NCI-H1105 (cell line): ENCODE measurements at regions not wholly inside any gene's neighbourhood (a gene's known extent, or its start where the extent isn't known, plus 50 kb on each side); places are given as distances from the start of the nearest gene placed in this dataset.
"Not testable (repeated sequence)": the region's sequence is repeated elsewhere in the genome, so short reads cannot be mapped to it uniquely, and the experiment has no call there.

Experiments
- DNase-seq: peaks from one replicate; lab custom pipeline; 2025; lab: John Stamatoyannopoulos, UW

GRCh38 chr1:185681034-185681633 lies 53.1 kb upstream of the HMCN1 start:
- peak; percentile 51 for DNase-seq

DNA sequence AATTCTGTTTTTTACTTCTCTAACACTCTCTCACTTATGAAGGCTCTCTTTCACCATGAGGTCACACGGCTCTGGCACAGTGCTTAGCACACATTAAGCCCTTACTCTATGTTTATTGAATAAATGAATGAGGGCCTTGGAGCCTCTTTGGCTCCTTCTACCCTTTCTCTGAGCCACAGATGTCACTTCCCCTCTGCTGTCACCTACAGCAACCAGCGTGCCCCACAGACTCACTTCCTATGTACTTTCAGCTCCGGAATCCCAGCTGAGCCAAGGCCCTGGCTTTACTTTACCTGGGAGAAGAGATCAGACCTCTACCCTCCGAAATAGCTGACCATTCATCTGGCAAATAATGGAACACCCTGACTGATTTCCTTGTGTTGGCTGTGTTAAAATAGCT lies 53.7 kb upstream of the HMCN1 start:
- no peak for DNase-seq

DNA sequence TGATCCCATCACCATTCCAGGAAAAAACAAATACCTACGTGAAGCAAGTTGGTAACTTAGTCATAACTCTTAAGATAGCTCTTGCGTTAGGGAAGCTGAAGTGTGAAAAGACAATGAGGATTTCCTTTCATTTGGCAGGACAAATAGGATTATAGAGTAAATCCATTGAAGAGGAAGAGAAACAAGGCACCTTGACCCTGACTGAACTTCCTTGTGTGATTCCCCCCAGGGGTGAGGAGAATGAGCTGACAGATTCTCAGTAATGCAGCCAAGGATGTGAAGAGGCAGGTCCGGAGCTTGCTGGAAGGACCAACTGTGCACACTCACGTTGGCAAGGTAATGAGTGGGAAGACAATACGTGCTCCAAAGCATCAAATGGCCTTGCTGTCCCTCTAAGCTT lies 55.0 kb upstream of the HMCN1 start:
- no peak for DNase-seq

DNA sequence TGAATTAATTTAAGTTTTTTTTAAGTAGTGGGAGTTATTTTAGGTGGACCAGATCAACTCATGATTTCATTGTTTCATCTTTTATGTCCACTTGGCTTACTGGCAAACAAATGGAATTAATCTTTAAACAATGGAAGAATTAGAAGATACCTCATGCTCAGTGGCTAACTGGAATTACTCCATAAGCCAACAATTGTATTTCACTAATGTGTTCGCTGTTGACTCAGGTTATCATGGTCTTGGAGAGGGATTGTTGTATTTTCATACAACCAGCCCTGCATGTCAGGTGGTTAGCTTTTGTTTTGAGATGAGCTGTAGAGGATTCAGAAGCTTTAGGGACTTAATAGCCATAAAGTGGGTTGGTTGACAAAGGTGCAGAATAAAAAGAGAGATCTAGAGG lies 57.2 kb upstream of the HMCN1 start:
- no peak for DNase-seq

GRCh38 chr1:185674201-185674600 lies 60.0 kb upstream of the HMCN1 start:
- DNase-seq, result no peak

DNA sequence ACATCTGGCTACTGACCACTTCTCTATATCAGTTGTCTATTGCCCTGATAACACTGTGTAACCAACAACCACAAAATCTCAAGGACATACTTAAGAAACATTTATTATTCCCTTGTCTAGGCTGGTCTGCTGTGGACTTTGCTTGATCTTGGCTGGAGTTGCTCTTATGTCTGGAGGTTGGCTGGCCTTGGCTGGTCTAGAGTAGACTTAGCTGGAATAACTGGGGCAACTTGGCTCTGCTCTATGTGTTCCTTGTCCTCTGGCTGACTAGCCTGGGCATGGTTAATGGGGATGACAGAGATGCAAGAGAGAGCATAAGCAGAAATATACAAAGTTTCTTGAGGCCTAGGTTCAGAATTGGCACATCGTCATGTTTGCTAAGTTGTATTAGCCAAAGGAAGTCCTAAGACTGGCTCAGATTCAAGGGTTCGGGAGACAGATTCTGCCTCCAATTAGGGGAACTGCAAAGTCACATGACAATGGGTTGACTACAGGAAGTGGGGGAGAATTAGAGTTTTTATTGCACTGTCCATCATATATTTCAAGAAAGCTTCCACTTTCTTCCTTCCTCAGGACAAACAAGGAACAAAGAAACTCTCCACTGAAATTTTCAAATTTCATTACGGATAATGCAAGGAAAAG lies 61.4 kb upstream of the HMCN1 start:
- no peak for DNase-seq

GRCh38 chr1:185670187-185670627 lies 64.0 kb upstream of the HMCN1 start:
- DNase-seq, result peak; percentile 23

GRCh38 chr1:185668013-185668412 lies 66.2 kb upstream of the HMCN1 start:
- no peak for DNase-seq

DNA sequence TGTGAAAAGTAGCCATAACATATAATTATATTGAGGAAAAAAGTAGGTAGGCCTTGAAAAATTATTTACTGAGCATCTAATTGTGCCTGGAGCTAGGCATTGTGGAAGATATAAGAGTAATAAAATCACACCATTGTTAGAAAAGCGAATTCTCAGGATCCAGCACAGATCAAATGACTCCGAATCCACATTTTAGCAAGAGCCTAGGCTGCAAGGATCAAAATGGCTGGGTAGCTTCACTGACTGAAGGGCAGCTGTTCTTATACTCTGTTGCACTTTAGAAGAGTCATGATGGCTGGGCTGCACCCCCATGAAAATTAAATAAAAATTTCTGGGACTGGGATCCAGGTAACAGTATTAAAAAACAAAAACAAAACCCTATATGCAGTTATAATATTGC lies 67.6 kb upstream of the HMCN1 start:
- no peak for DNase-seq

GRCh38 chr1:185663771-185664296 lies 70.4 kb upstream of the HMCN1 start:
- DNase-seq, result no peak

- no peak for DNase-seq
Observed at GRCh38 chr1:185663332-185663731, 70.9 kb upstream of the HMCN1 start.

DNA sequence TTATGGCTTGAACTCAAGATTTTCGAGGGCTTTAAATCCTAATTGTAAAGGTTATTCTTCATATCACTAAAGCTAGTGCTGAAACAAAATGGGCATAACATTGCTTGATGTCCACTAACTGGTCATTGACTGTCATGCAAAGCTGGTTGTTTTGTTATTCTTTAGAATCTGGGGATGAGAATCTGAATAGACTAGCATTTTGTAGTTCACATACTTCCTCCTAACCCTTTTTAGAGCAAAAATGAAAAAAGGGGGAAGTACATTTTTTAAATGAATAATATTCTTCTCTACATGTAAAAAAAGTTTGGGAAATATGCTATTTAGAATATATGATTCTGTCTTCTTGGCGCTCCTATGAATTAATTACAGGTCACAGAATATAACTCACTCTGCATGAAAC lies 72.2 kb upstream of the HMCN1 start:
- DNase-seq, result no peak

DNA sequence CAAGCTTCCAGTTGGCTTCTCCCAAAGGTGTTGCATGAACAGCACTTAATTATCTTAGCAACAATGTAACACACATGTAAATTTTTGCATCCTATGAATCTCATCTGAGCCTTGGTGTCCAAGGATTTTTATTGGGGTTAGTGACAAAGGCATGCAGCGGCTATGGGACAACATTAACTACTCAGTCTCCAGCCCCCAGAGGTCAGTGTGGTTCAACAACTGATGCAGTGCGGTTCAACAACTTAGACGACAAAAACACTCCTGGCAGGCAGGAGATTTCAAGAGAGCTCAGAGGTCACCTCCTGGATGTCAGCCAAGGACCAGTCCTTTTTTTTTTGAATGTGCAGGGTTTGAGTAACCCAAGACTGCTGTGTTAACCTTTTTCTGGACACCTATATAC lies 77.5 kb upstream of the HMCN1 start:
- no peak for DNase-seq

- no peak for DNase-seq
Observed at GRCh38 chr1:185654952-185655314, 79.3 kb upstream of the HMCN1 start.

GRCh38 chr1:185654199-185654951 lies 79.8 kb upstream of the HMCN1 start:
- no peak for DNase-seq

- DNase-seq, result no peak
Observed at GRCh38 chr1:185653615-185654014, 80.6 kb upstream of the HMCN1 start.

- DNase-seq, result no peak
Observed at GRCh38 chr1:185652348-185652747, 81.8 kb upstream of the HMCN1 start.

GRCh38 chr1:185650602-185651230 lies 83.5 kb upstream of the HMCN1 start:
- no peak for DNase-seq

DNA sequence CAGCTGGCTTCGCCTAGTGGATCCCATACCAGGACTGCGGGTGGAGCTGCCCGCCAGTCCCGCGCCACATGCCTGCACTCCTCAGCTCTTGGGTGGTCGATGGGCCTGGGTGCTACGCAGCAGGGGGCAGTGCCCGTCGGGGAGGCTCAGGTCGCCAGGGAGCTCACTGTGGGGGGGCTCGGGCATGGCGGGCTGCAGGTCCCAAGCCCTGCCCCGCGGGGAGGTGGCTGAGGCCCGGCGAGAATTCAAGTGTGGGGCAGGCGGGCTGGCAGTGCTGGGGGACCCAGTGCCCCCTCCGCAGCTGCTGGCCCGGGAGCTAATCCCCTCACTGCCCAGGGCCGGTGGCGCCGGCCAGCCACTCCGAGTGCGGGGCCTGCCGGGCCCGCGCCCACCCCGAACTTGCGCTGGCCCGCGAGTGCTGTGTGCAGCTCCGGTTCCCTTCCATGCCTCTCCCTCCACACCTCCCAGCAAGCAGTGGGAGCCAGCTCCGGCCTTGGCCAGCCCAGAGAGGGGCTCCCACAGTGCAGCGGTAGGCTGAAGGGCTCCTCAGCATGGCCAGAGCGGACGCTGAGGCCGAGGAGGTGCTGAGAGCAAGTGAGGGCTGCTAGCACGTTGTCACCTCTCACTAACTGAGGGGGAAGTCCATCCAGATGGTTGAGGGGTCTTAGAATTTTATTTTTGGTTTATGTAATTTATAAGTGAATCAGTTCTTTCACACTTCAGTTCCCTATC lies 85.2 kb upstream of the HMCN1 start:
- no peak for DNase-seq

DNA sequence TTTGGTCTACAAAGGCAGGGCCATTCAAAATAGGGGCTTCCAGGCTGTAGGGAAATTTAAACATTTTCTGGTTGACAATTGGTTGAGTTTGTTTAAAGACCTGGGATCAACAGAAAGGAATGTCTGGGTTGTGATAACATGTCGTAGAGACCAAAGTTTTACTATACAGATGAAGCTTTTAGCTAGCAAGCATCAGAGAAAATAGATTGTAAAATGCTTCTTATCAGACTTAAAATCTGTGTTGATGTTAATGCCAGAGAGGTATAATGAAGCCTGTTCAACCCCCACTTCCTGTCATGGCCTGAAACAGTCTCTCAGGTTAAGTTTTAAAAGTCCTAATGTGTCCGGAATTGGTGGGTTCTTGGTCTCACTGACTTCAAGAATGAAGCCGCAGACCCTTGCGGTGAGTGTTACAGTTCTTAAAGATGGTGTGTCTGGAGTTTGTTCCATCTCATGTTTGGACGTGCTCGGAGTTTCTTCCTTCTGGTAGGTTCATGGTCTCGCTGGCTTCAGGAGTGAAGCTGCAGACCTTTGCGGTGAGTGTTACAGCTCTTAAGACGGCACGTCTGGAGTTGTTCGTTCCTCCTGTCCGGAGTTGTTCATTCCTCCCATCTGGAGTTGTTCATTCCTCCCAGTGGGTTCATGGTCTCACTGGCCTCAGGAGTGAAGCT lies 86.5 kb upstream of the HMCN1 start:
- DNase-seq, result not testable (repeated sequence)

GRCh38 chr1:185646202-185646683 lies 87.9 kb upstream of the HMCN1 start:
- peak; percentile 78 for DNase-seq
